GM18502 (cell line): ENCODE measurements at regions not wholly inside any gene's neighbourhood (a gene's known extent, or its start where the extent isn't known, plus 50 kb on each side); places are given as distances from the start of the nearest gene placed in this dataset.

Experiments used
- ATAC-seq: cut with Tn5 transposase; IDR thresholded peaks from one replicate; pipeline ENCODE4 v1.9.1; 2021; ENCODE audit warnings: mild to moderate bottlenecking; ENCODE audit not compliant: unreplicated experiment, poor library complexity

GRCh38 chr13:80599765-80600164 lies 258.8 kb upstream of the SPRY2 start:
- ATAC-seq: no peak

GRCh38 chr13:80598189-80598588 lies 257.3 kb upstream of the SPRY2 start:
- no peak for ATAC-seq

DNA sequence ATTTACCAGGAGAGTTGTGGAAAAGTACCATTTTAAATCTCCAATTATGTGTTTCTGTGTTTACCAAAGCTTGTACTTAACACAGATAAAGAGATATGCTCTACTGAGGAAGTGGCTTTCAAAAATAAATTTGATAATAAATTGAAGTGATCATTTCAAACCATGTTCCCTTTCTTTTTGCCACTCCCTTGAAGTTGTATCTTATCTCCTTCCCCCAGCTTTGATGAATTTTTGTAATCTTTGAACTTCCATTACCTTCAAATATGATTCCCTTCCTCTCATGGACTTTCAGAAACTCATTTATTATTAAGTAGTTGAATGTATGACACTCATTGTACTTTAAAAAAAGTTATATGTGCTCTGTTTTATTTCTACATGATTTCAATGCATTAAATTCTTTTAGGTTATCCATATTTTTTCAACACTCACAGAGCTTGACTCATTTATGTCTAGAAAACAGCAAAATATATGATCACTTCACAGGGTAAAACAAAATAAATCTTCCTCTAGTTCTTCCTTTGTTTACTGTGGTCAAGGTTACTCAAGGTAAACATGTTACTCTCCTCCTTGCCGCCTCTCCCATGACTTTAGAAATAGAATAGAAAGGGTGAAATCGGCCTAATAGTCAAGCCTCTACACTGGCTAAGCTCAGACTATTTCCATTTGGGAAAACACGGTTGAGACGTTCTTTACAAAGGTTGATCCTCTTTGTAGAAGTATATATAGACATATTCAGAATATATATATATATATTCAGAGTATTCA lies 251.2 kb upstream of the SPRY2 start:
- no peak for ATAC-seq

DNA sequence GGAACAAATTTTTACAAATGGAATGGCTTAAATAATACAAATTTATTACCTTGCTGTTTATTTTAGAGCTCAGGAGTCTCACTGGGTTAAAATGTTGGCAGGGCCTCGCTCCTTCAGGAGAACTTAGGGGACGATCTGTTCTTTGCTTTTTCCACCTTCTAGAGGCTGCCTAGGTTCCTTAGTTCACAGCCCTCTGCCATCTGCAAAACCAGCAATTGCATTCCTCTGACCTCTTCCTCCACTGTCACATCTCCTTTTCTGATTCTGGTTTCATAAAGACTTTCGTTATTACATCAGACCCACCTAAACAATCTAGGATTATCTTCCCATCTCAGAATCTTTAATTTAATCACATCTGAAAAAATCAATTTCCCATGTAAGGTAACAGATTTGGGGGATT lies 249.6 kb upstream of the SPRY2 start:
- no peak for ATAC-seq

GRCh38 chr13:80586356-80586755 lies 245.4 kb upstream of the SPRY2 start:
- ATAC-seq: no peak

- no peak for ATAC-seq
These were observed 244.6 kb upstream of the SPRY2 start for GRCh38 chr13:80585531-80585930.

- ATAC-seq: no peak
These were observed 243.9 kb upstream of the SPRY2 start for GRCh38 chr13:80584785-80585184.

DNA sequence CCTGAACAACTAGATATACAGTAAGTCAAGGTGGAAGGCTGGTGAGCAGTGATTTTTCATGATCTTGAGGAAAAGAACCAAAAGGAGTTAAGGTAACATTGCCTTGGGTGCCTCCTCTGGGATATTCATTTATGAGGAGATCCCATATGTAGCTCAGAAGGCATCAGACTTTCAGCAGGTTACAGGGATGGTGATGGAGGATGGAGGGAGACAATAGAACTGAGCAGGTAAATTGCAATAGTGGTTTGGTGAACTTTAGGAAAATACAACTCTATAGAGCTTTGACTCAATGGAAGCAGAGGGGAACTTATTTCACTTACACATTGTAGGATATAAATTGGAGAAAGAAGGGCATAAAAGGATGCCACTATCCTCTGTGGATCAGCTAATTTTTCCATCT lies 243.4 kb upstream of the SPRY2 start:
- no peak for ATAC-seq

DNA sequence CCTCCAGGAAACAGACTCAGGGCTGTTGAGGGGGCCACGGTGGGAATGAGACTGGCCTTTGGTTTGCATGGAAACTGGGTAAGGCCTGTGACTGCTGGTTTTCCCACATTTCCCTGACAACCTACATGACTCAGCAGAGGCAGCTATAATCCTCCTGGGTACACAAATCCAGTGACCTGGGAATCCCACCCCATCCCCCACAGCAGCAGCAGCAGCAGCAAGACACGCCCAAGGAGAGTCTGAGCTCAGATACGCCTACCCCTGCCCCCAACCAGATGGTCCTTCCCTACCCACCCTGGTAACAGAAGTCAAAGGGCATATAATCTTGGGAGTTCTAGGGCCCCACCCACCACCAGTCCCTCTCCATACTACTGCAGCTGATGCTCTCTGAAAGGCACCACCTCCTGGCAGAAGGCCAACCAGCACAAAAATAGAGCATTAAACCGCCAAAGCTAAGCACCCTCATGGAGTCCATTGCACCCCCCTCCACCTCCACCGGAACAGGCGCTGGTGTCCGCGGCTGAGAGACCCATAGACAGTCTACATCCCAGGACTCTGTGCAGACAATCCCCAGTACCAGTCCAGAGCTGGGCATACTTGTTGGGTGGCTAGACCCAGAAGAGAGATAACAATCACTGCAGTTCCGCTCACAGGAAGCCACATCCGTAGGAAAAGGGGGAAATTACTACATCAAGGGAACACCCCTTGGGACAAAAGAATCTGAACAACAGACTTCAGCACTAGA lies 237.2 kb upstream of the SPRY2 start:
- no peak for ATAC-seq

- no peak for ATAC-seq
These were observed 236.4 kb upstream of the SPRY2 start for GRCh38 chr13:80577285-80577684.

- ATAC-seq: no peak
These were observed 233.4 kb upstream of the SPRY2 start for GRCh38 chr13:80574113-80574850.

GRCh38 chr13:80572923-80573316 lies 232.0 kb upstream of the SPRY2 start:
- ATAC-seq: no peak

- no peak for ATAC-seq
These were observed 231.5 kb upstream of the SPRY2 start for GRCh38 chr13:80572308-80572922.

GRCh38 chr13:80571346-80572307 lies 230.7 kb upstream of the SPRY2 start:
- no peak for ATAC-seq

DNA sequence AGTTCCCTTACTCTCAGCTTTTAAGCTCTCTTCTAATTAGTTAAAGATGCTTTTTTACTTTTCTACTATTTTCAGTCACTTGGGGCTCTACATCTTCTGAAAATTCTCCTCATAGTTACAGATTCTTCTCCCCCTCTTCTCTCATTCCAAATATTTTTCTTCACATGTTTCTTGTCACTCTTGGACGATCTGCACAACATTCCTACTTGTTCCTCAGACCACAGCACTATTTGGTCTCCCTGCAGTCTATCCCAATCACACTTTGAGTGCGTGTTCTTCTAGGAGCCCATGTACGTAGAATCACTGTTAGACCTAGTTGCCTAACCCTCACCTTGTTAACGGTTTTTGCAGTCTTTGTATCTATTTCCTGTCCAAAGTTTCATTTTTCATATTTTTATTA lies 222.5 kb upstream of the SPRY2 start:
- no peak for ATAC-seq

GRCh38 chr13:80562433-80563156 lies 221.7 kb upstream of the SPRY2 start:
- ATAC-seq: no peak

- no peak for ATAC-seq
These were observed 219.7 kb upstream of the SPRY2 start for GRCh38 chr13:80560609-80561008.

- no peak for ATAC-seq
These were observed 219.0 kb upstream of the SPRY2 start for GRCh38 chr13:80559944-80560343.

DNA sequence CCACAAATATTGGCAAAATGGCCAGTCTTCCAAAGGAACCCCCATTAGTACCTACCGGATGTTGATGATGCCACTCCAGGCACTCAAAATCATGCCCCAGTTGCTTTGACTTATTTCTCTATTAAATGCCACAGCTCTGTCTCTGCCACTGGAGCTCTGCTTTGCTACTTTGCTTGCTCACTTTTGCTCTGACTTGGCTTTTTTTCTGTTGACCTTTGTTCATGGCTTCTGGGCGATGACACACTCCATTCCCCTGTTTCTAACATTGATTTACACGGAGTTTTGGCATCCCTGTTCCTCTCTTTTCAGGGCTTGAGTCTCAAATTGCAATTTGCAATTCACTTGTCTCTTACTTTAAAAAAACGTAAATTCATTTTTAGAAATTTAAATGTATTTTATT lies 217.1 kb upstream of the SPRY2 start:
- no peak for ATAC-seq
